HEK293T (cell line): ENCODE measurements at regions not wholly inside any gene's neighbourhood (a gene's known extent, or its start where the extent isn't known, plus 50 kb on each side); places are given as distances from the start of the nearest gene placed in this dataset.

Source experiments
- ARNT ChIP-seq: fragments of 450-650 bp; IDR thresholded peaks from 2 replicates; pipeline ENCODE4 v1.6.1; 2017; ENCODE audit warnings: mild to moderate bottlenecking
- BHLHE40 ChIP-seq: fragments of 450-650 bp; IDR thresholded peaks from 2 replicates; pipeline ENCODE4 v1.6.1; 2016; ENCODE audit warnings: mild to moderate bottlenecking, moderate library complexity, borderline replicate concordance
- FOXA1 ChIP-seq: fragments of 450-650 bp; IDR thresholded peaks from 2 replicates; pipeline ENCODE4 v1.6.1; 2016; ENCODE audit warnings: mild to moderate bottlenecking
- FOXK2 ChIP-seq: fragments of 450-650 bp; IDR thresholded peaks from 2 replicates; pipeline ENCODE4 v1.6.1; 2016; ENCODE audit warnings: mild to moderate bottlenecking
- FOXM1 ChIP-seq: fragments of 450-650 bp; IDR thresholded peaks from 2 replicates; pipeline ENCODE4 v1.6.1; 2017; ENCODE audit warnings: mild to moderate bottlenecking, borderline replicate concordance
- HDGF ChIP-seq: fragments of 450-650 bp; IDR thresholded peaks from 2 replicates; pipeline ENCODE4 v1.6.1; 2017; ENCODE audit warnings: antibody characterized with exemption, borderline replicate concordance
- L3MBTL2 ChIP-seq: fragments of 450-650 bp; conservative IDR thresholded peaks from 2 replicates; pipeline ENCODE4 v1.6.1; 2016; ENCODE audit warnings: mild to moderate bottlenecking
- LEF1 ChIP-seq: fragments of 450-650 bp; IDR thresholded peaks from 2 replicates; pipeline ENCODE4 v1.6.1; 2017; ENCODE audit warnings: mild to moderate bottlenecking, borderline replicate concordance
- NFRKB ChIP-seq: fragments of 450-650 bp; IDR thresholded peaks from 2 replicates; pipeline ENCODE4 v1.6.1; 2016; ENCODE audit warnings: mild to moderate bottlenecking, moderate library complexity
- SP1 ChIP-seq: fragments of 450-650 bp; IDR thresholded peaks from 2 replicates; pipeline ENCODE4 v1.6.1; 2017
- TARDBP ChIP-seq: fragments of 450-650 bp; IDR thresholded peaks from 2 replicates; pipeline ENCODE4 v1.6.1; 2016
- ZNF384 ChIP-seq: fragments of 450-650 bp; IDR thresholded peaks from 2 replicates; pipeline ENCODE4 v1.6.1; 2016

DNA sequence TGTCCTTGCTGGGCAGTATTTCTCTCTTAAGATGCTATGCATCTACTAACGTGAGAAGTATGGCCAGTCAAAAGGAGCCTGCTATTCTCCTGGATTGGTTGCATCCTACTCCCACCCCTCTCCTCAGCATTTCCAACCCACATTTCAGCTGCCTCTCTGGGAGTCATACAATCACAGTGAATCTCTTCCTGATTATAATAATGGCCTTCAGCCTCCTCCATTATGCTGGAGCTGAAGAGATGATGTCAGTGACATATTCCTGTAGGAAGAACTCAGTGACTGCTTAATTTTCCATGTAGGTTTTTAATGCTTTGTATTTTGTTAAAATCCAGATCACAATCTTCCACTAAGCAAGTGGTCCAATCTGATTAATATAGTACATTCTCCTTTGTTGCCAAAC is 82.7 kb upstream of the SUCLG2 start:
- TF ChIP-seq BHLHE40 = no peak
- no peak for TF ChIP-seq SP1
- TF ChIP-seq FOXK2 = no peak
- TF ChIP-seq FOXM1 = no peak
- TF ChIP-seq TARDBP = no peak
- no peak for TF ChIP-seq LEF1
- TF ChIP-seq NFRKB = no peak
- TF ChIP-seq L3MBTL2 = no peak
- TF ChIP-seq HDGF = no peak
- no peak for TF ChIP-seq FOXA1
- no peak for TF ChIP-seq ARNT
- TF ChIP-seq ZNF384 = no peak
